Spleen (tissue), 11 donors: ENCODE measurements at regions not wholly inside any gene's neighbourhood (a gene's known extent, or its start where the extent isn't known, plus 50 kb on each side); places are given as distances from the start of the nearest gene placed in this dataset.

ENCODE experiments used
- DNase-seq: peaks from one replicate; pipeline ENCODE4 v3.0.0-alpha.2; 2020
- H3K27ac ChIP-seq, 8 donors: fragments of 200-600 bp; sonication (generic) in 7 of 8; 1 replicate in 4 of 8; 2 replicates in 4 of 8; pipeline versions ENCODE4 v1.5.0 to v1.8.0; 2016 to 2021; ENCODE audit warnings: inconsistent platforms in 4 of 8, mild to moderate bottlenecking in 4 of 8, moderate library complexity in 1 of 8
- H3K27me3 ChIP-seq, 7 donors: fragments of 200-600 bp; sonication (generic) in 6 of 7; replicated peaks in 1 of 7; 1 replicate in 4 of 7; 2 replicates in 3 of 7; pipeline versions ENCODE4 v1.5.0 to v1.8.0; 2016 to 2021; ENCODE audit warnings: inconsistent platforms in 3 of 7, mild to moderate bottlenecking in 1 of 7
- H3K36me3 ChIP-seq, 6 donors: fragments of 200-600 bp; sonication (generic) in 5 of 6; 1 replicate in 4 of 6; 2 replicates in 2 of 6; pipeline versions ENCODE4 v1.5.0 to v1.8.0; 2016 to 2021; ENCODE audit warnings: inconsistent platforms in 2 of 6
- H3K4me1 ChIP-seq, 6 donors: fragments of 200-600 bp; sonication (generic) in 5 of 6; 1 replicate in 3 of 6; 2 replicates in 3 of 6; pipeline versions ENCODE4 v1.5.0 to v1.8.0; 2016 to 2021; ENCODE audit warnings: inconsistent platforms in 3 of 6
- H3K4me3 ChIP-seq, 8 donors: fragments of 200-600 bp; sonication (generic) in 7 of 8; 1 replicate in 4 of 8; 2 replicates in 4 of 8; pipeline versions ENCODE4 v1.5.0 to v1.8.0; 2016 to 2021; ENCODE audit warnings: inconsistent platforms in 4 of 8, mild to moderate bottlenecking in 4 of 8, moderate library complexity in 2 of 8
- H3K9me3 ChIP-seq, 8 donors: fragments of 200-600 bp; sonication (generic) in 7 of 8; 1 replicate in 4 of 8; 2 replicates in 4 of 8; pipeline versions ENCODE4 v1.5.0 to v1.8.0; 2016 to 2021; ENCODE audit warnings: inconsistent platforms in 4 of 8
- POLR2A ChIP-seq, 3 donors: fragments of 450-650 bp; IDR thresholded peaks; one replicate each; pipeline ENCODE4 v1.5.1; 2017; ENCODE audit warnings: antibody characterized with exemption in 3 of 3, mild to moderate bottlenecking in 1 of 3
- POLR2AphosphoS5 ChIP-seq, 3 donors: sonication (generic); formaldehyde crosslinking; IDR thresholded peaks; one replicate each; pipeline ENCODE4 v1.5.1; 2017; ENCODE audit warnings: antibody characterized with exemption in 3 of 3
- WGBS, 5 donors: extraction: QIAGEN DNeasy Blood & Tissue Kit in 3 of 5; methylation state at CpG; one replicate each; pipeline versions ENCODE4 v1.1.5 to v1.1.7; 2013 to 2018; 5-methylcytosine and 5-hydroxymethylcytosine counted together
- intact Hi-C: fragments of 100-400 bp; cut with DNase I; formaldehyde crosslinking; loops from one replicate; pipeline ENCODE4 v1.15.0; 2023; ENCODE audit warnings: low total_unique reads
- TF ChIP-seq, protein P1 (sequence below), 11 experiments: fragments of 200-600 bp in 7 of 11; fragments of 450-650 bp in 4 of 11; sonication (generic) in 4 of 11; IDR thresholded peaks in 8 of 11; conservative IDR thresholded peaks in 3 of 11; 1 replicate in 7 of 11; 2 replicates in 4 of 11; pipeline versions ENCODE4 v1.4.0 to v1.8.0; 2016 to 2021; ENCODE audit warnings: antibody characterized with exemption in 11 of 11, inconsistent platforms in 4 of 11, mild to moderate bottlenecking in 1 of 11
- donor health status: healthy with polysubstance abuse.
- donor health status: DM: no; HTN: no; CAD: no; lungs with moderate emphysema.
- donor health status: DM: no; HTN: no; CAD: no.
- donor health status: Bipolar disorder and iron deficiency.
- donor health status: healthy.
- donor health status: DM: no; HTN: no; CAD: no.
- donor health status: DM: yes; HTN: yes; CAD: no.

DNA sequence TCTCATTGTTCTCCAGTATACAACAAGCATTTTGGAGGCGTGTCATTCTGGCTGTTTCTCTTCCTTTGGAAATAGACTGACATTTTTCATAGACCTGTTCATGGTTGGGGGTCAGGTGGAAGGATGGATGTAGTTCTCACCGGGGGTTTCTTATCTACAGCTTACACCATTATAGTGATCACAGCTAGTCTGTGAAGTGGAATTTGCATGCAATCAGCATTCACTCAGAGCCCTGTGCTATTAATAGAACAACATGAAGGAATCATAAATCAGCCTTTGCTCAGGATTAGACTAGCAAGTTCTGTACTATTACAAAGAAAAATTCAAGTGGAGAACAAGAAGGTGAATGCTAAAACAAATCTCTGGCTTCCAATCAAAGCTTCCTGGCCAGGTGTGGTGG is 132.6 kb upstream of the PUDP start:
- Histone ChIP-seq H3K4me1 (no peaks in the 10 kb centered on the region), H3K9me3 (no peaks in the 10 kb centered on the region), H3K27ac (no peak overlapping the region), H3K4me3 (no peak overlapping the region), H3K36me3 (peaks cover 0 to 8% (median 0%) of the 10 kb centered on the region in 6 donors), H3K27me3 (no peaks in the 10 kb centered on the region)
- WGBS, 5 donors: 43 to 68% (median 54%) methylated on average over 2 of the region's 2 CpGs
- intact Hi-C loops: no loop called here
- DNase-seq: no peak
- TF ChIP-seq, protein P1, sequence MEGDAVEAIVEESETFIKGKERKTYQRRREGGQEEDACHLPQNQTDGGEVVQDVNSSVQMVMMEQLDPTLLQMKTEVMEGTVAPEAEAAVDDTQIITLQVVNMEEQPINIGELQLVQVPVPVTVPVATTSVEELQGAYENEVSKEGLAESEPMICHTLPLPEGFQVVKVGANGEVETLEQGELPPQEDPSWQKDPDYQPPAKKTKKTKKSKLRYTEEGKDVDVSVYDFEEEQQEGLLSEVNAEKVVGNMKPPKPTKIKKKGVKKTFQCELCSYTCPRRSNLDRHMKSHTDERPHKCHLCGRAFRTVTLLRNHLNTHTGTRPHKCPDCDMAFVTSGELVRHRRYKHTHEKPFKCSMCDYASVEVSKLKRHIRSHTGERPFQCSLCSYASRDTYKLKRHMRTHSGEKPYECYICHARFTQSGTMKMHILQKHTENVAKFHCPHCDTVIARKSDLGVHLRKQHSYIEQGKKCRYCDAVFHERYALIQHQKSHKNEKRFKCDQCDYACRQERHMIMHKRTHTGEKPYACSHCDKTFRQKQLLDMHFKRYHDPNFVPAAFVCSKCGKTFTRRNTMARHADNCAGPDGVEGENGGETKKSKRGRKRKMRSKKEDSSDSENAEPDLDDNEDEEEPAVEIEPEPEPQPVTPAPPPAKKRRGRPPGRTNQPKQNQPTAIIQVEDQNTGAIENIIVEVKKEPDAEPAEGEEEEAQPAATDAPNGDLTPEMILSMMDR (IDR thresholded peaks at IDR 0.05 in 8 of 11, conservative IDR thresholded peaks at IDR 0.05 in 3 of 11): no peak
- no peak for TF ChIP-seq POLR2A (IDR thresholded peaks at IDR 0.05)
- TF ChIP-seq POLR2AphosphoS5 (IDR thresholded peaks at IDR 0.05): no peak

DNA sequence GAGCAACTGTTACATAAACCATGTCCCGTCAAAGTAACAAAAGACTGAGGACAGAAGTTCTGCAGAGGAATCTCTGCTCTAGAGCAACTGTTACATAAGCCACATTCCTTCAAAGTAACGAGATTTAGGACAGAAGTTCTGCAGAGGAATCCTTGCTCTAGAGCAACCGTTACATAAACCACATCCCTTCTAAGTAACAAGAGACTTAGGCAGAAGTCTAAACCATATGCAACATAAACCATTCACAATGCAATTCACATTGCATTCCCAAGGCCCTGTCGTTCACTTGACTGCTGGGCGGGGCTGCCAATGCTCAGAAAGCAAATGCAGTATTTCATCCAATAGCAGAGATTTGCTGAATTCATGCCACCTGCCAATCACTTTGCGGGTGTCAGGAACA is 124.4 kb upstream of the PUDP start:
- Histone ChIP-seq H3K36me3 (peaks cover 0 to 8% (median 0%) of the 10 kb centered on the region in 6 donors), H3K27ac (peak overlapping the region in 1 of 8 donors; percentile 46), H3K4me3 (no peak overlapping the region), H3K9me3 (no peaks in the 10 kb centered on the region), H3K4me1 (peaks cover 0 to 12% (median 0%) of the 10 kb centered on the region in 6 donors), H3K27me3 (no peaks in the 10 kb centered on the region)
- no peak for DNase-seq
- intact Hi-C loops: no loop called here
- WGBS, 5 donors: 57 to 77% (median 64%) methylated on average over 5 to 6 of the region's 6 CpGs
- TF ChIP-seq, protein P1 (IDR thresholded peaks at IDR 0.05 in 8 of 11, conservative IDR thresholded peaks at IDR 0.05 in 3 of 11): no peak
- TF ChIP-seq POLR2A (IDR thresholded peaks at IDR 0.05): no peak
- no peak for TF ChIP-seq POLR2AphosphoS5 (IDR thresholded peaks at IDR 0.05)

DNA sequence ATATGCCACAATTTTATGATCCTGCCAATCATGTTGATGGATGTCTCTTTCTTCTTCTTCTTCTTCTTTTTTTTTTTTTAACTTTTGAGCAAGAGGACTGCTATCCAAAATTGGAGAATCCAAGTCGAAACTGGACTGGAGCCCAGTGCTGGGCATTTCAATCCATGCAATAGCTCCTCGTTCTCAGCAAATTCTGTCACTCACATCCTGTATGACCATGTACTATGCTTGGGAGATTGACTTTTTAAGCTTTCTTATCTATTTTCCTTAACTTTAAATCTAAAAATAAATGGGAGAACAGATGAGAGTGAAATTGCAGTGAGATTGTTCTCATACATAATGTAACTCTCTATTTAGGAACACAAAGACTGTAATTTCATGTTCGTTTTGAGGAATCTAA is 123.0 kb upstream of the PUDP start:
- DNase-seq: no peak
- Histone ChIP-seq H3K4me1 (peaks cover 0 to 12% (median 0%) of the 10 kb centered on the region in 6 donors), H3K27ac (peak overlapping the region in 1 of 8 donors; percentile 65), H3K36me3 (peaks cover 0 to 1% (median 0%) of the 10 kb centered on the region in 6 donors), H3K4me3 (no peak overlapping the region), H3K9me3 (no peaks in the 10 kb centered on the region), H3K27me3 (no peaks in the 10 kb centered on the region)
- TF ChIP-seq, protein P1 (IDR thresholded peaks at IDR 0.05 in 8 of 11, conservative IDR thresholded peaks at IDR 0.05 in 3 of 11): no peak
- TF ChIP-seq POLR2AphosphoS5 (IDR thresholded peaks at IDR 0.05) (no peak), POLR2A (IDR thresholded peaks at IDR 0.05) (no peak)
- WGBS, 5 donors: 68 to 87% (median 80%) methylated on average over 3 of the region's 3 CpGs
- intact Hi-C loops: no loop called here

DNA sequence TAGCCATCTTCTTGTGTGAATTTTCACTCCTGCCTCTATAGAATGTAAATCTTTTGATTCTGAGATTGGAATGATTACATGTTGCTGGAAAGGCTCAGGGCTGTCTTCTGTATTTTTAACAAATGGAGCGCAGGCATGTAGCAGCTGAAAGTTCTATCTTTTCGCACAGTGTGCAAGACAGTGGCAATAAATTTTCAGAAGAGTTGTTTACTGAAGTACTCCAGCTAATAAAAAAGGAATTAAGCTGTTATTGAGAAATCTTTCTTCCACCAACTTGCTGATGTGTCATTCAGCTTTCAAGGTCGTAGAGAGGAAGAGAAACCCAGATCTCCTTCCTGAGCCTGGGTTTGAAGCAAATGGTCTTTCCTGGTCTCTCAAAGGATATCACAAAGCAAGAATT is 122.0 kb upstream of the PUDP start:
- Histone ChIP-seq H3K4me3 (no peak overlapping the region), H3K4me1 (peaks cover 0 to 12% (median 0%) of the 10 kb centered on the region in 6 donors), H3K27me3 (no peaks in the 10 kb centered on the region), H3K36me3 (no peaks in the 10 kb centered on the region), H3K27ac (peak overlapping the region in 3 of 8 donors; percentile 16 to 65 (median 44)), H3K9me3 (no peaks in the 10 kb centered on the region)
- TF ChIP-seq, protein P1 (IDR thresholded peaks at IDR 0.05 in 8 of 11, conservative IDR thresholded peaks at IDR 0.05 in 3 of 11): no peak
- TF ChIP-seq POLR2A (IDR thresholded peaks at IDR 0.05) (no peak), POLR2AphosphoS5 (IDR thresholded peaks at IDR 0.05) (no peak)
- DNase-seq: no peak
- 20 to 55% (median 42%) methylated on average over 3 of the region's 3 CpGs for WGBS, 5 donors
- intact Hi-C loops: no loop called here
